ENCODE measurements at regions not wholly inside any gene's neighbourhood (a gene's known extent, or its start where the extent isn't known, plus 50 kb on each side); places are given as distances from the start of the nearest gene placed in this dataset.

GRCh38 chr7:125618516-125618915 is 688.9 kb upstream of the POT1 start:
- H3K9me1 ChIP-seq (ENCODE audit: control insufficient read depth, extremely low read depth, insufficient read depth, low read length): no peaks in the 10 kb centered on the region
- H3K27ac ChIP-seq (ENCODE audit: control insufficient read depth, insufficient read depth, low read length): no peak overlapping the region
- no peaks in the 10 kb centered on the region for H3K79me2 ChIP-seq (ENCODE audit: control insufficient read depth, insufficient read depth, low read length)
- no peak overlapping the region for H3K9ac ChIP-seq (ENCODE audit: control insufficient read depth, extremely low read depth, insufficient read depth, low read length)
- H3K4me2 ChIP-seq (ENCODE audit: control insufficient read depth, extremely low read depth, insufficient read depth, low read depth, low read length): no peak overlapping the region
- peaks cover 2% of the 10 kb centered on the region for H3K9me3 ChIP-seq (ENCODE audit: control insufficient read depth, low read depth, low read length)
- dilution Hi-C loops (cut with MboI; ENCODE audit: extremely low pct_ligation_motif_present, low sequenced_read_pairs): no loop called here
- H3K4me1 ChIP-seq (ENCODE audit: control insufficient read depth, extremely low read depth, insufficient read depth, low read length): no peaks in the 10 kb centered on the region
- H3K36me3 ChIP-seq (ENCODE audit: control insufficient read depth in 2 of 2, extremely low read depth in 1 of 2, insufficient read depth in 2 of 2, low read length in 2 of 2): no peaks in the 10 kb centered on the region
- no peaks in the 10 kb centered on the region for H4K20me1 ChIP-seq (ENCODE audit: control insufficient read depth, extremely low read depth, insufficient read depth, low read length)
- H2AFZ ChIP-seq (ENCODE audit: control insufficient read depth, low read length): no peak overlapping the region
- no peak for TF ChIP-seq EZH2 (IDR thresholded peaks at IDR 0.05; ENCODE audit: low read length)
- TF ChIP-seq CTCF (optimal IDR thresholded peaks at IDR 0.05 in 1 of 3, IDR thresholded peaks at IDR 0.05 in 1 of 3, conservative IDR thresholded peaks at IDR 0.05 in 1 of 3; ENCODE audit: extremely low read depth in 1 of 3, insufficient read depth in 2 of 3, low read length in 3 of 3): no peak
- H3K27me3 ChIP-seq (ENCODE audit: control insufficient read depth, extremely low read depth, insufficient read depth, low read length): no peaks in the 10 kb centered on the region
- DNase-seq (ENCODE audit: low read depth, low spot score) (no peak), FAIRE-seq (no peak)
- no peak overlapping the region for H3K4me3 ChIP-seq (ENCODE audit: control insufficient read depth in 2 of 3, extremely low read depth in 1 of 3, insufficient read depth in 2 of 3, low read depth in 1 of 3, low read length in 3 of 3)

DNA sequence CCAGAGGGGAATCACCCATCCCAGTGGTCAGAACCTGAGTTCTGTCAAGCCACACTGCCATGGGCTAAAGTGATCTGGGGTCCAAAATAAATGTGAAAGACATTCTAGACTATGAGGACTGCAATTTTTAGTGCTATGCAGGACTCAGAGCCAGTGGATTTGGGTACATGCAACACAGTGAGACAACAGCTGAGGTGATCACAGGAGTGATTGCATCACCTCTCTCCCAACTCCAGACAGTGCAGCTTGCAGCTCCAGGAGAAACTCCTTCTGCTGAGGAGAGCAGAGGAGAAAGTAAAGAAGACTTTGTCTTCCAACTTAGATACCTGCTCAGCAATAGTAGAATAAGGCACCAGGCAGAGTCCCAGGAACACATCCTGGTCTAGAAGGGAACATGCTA is 682.0 kb upstream of the POT1 start:
- H3K27ac ChIP-seq (ENCODE audit: control insufficient read depth, insufficient read depth, low read length): no peak overlapping the region
- no peaks in the 10 kb centered on the region for H3K36me3 ChIP-seq (ENCODE audit: control insufficient read depth in 2 of 2, extremely low read depth in 1 of 2, insufficient read depth in 2 of 2, low read length in 2 of 2)
- dilution Hi-C loops (cut with MboI; ENCODE audit: extremely low pct_ligation_motif_present, low sequenced_read_pairs): no loop called here
- H2AFZ ChIP-seq (ENCODE audit: control insufficient read depth, low read length): no peak overlapping the region
- H4K20me1 ChIP-seq (ENCODE audit: control insufficient read depth, extremely low read depth, insufficient read depth, low read length): no peaks in the 10 kb centered on the region
- H3K9me1 ChIP-seq (ENCODE audit: control insufficient read depth, extremely low read depth, insufficient read depth, low read length): no peaks in the 10 kb centered on the region
- H3K79me2 ChIP-seq (ENCODE audit: control insufficient read depth, insufficient read depth, low read length): no peaks in the 10 kb centered on the region
- TF ChIP-seq CTCF (optimal IDR thresholded peaks at IDR 0.05 in 1 of 3, IDR thresholded peaks at IDR 0.05 in 1 of 3, conservative IDR thresholded peaks at IDR 0.05 in 1 of 3; ENCODE audit: extremely low read depth in 1 of 3, insufficient read depth in 2 of 3, low read length in 3 of 3) (no peak), EZH2 (IDR thresholded peaks at IDR 0.05; ENCODE audit: low read length) (no peak)
- H3K4me3 ChIP-seq (ENCODE audit: control insufficient read depth in 2 of 3, extremely low read depth in 1 of 3, insufficient read depth in 2 of 3, low read depth in 1 of 3, low read length in 3 of 3): no peak overlapping the region
- FAIRE-seq: no peak
- no peak for DNase-seq (ENCODE audit: low read depth, low spot score)
- H3K9ac ChIP-seq (ENCODE audit: control insufficient read depth, extremely low read depth, insufficient read depth, low read length): no peak overlapping the region
- no peaks in the 10 kb centered on the region for H3K9me3 ChIP-seq (ENCODE audit: control insufficient read depth, low read depth, low read length)
- H3K27me3 ChIP-seq (ENCODE audit: control insufficient read depth, extremely low read depth, insufficient read depth, low read length): no peaks in the 10 kb centered on the region
- no peak overlapping the region for H3K4me2 ChIP-seq (ENCODE audit: control insufficient read depth, extremely low read depth, insufficient read depth, low read depth, low read length)
- H3K4me1 ChIP-seq (ENCODE audit: control insufficient read depth, extremely low read depth, insufficient read depth, low read length): no peaks in the 10 kb centered on the region

All from keratinocyte (primary cell).